Fibroblast of lung (primary cell): ENCODE measurements at regions not wholly inside any gene's neighbourhood (a gene's known extent, or its start where the extent isn't known, plus 50 kb on each side); places are given as distances from the start of the nearest gene placed in this dataset.

Experiments
- DNase-seq, 2 donors: peaks; one replicate each; pipeline versions ENCODE4 v3.0.0 to v3.0.0-alpha.2; 2010; ENCODE audit warnings: low read depth in 2 of 2
- H2AFZ ChIP-seq: 2 replicates; pipeline ENCODE4 v1.5.1; 2012; ENCODE audit warnings: low read length, control low read depth, inconsistent platforms
- H3K27ac ChIP-seq: 2 replicates; pipeline ENCODE4 v1.5.1; 2011; ENCODE audit warnings: low read length, control low read depth; ENCODE audit not compliant: insufficient read depth
- H3K27me3 ChIP-seq: 2 replicates; pipeline ENCODE4 v1.5.1; 2011; ENCODE audit warnings: mild to moderate bottlenecking, low read length; ENCODE audit not compliant: control insufficient read depth, insufficient read depth
- H3K36me3 ChIP-seq: 2 replicates; pipeline ENCODE4 v1.5.1; 2011; ENCODE audit warnings: low read length; ENCODE audit not compliant: control insufficient read depth, insufficient read depth
- H3K4me1 ChIP-seq: 2 replicates; pipeline ENCODE4 v1.5.1; 2011; ENCODE audit warnings: low read length; ENCODE audit not compliant: control insufficient read depth, insufficient read depth; ENCODE audit errors: extremely low read depth
- H3K4me2 ChIP-seq: 2 replicates; pipeline ENCODE4 v1.5.1; 2011; ENCODE audit warnings: low read length, control low read depth; ENCODE audit not compliant: insufficient read depth; ENCODE audit errors: extremely low read depth
- H3K4me3 ChIP-seq, 4 experiments: fragments of 200-600 bp in 1 of 4; sonication (generic) in 1 of 4; replicated peaks in 1 of 4; 2 replicates each; pipeline ENCODE4 v1.5.1; 2011 to 2016; ENCODE audit warnings: low read length in 4 of 4, low read depth in 3 of 4, mild to moderate bottlenecking in 3 of 4, control low read depth in 2 of 4, inconsistent platforms in 1 of 4, mixed read lengths in 1 of 4; ENCODE audit not compliant: insufficient read depth in 1 of 4; ENCODE audit errors: control extremely low read depth in 1 of 4
- H3K79me2 ChIP-seq: 2 replicates; pipeline ENCODE4 v1.5.1; 2012; ENCODE audit warnings: mild to moderate bottlenecking, low read length, inconsistent platforms; ENCODE audit not compliant: control insufficient read depth, insufficient read depth
- H3K9ac ChIP-seq: 2 replicates; pipeline ENCODE4 v1.5.1; 2011; ENCODE audit warnings: mild to moderate bottlenecking, low read length, control low read depth; ENCODE audit not compliant: insufficient read depth
- H3K9me3 ChIP-seq: 2 replicates; pipeline ENCODE4 v1.5.1; 2012; ENCODE audit warnings: low read depth, low read length; ENCODE audit not compliant: control insufficient read depth, insufficient read depth
- H4K20me1 ChIP-seq: 2 replicates; pipeline ENCODE4 v1.5.1; 2011; ENCODE audit warnings: low read length; ENCODE audit not compliant: control insufficient read depth, insufficient read depth; ENCODE audit errors: extremely low read depth
- EZH2 ChIP-seq: IDR thresholded peaks from 2 replicates; pipeline ENCODE4 v1.5.1; 2012; ENCODE audit warnings: low read length, control low read depth, mild to moderate bottlenecking; ENCODE audit errors: missing control alignments
- TF ChIP-seq, protein P1 (sequence below), 2 donors: IDR thresholded peaks in 1 of 2; conservative IDR thresholded peaks in 1 of 2; 1 replicate in 1 of 2; 2 replicates in 1 of 2; pipeline ENCODE4 v1.5.1; 2011 to 2012; ENCODE audit warnings: low read length in 2 of 2, control low read depth in 1 of 2, inconsistent platforms in 1 of 2, low read depth in 1 of 2, mild to moderate bottlenecking in 1 of 2

DNA sequence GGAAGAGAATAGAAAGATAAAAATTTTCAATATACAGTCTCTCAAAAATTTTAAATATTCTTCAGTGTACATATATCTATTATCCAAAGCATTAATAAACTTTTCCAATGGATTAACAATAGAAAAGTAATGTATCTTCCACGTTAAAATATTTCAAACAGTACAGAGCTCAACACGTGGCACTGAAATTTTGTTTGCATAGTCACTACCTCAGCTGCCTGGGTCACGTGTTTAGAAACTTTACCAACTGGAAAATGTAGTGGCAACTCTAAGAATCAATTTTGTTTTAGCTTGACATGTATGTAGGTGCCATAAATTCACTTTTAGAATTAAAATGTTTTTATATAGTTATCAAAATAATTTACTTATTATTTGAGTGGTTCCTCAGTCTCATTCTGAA, 85.3 kb downstream of the CNTN3 start:
- no peaks in the 10 kb centered on the region for H4K20me1 ChIP-seq
- no peaks in the 10 kb centered on the region for H3K27me3 ChIP-seq
- TF ChIP-seq, protein P1, sequence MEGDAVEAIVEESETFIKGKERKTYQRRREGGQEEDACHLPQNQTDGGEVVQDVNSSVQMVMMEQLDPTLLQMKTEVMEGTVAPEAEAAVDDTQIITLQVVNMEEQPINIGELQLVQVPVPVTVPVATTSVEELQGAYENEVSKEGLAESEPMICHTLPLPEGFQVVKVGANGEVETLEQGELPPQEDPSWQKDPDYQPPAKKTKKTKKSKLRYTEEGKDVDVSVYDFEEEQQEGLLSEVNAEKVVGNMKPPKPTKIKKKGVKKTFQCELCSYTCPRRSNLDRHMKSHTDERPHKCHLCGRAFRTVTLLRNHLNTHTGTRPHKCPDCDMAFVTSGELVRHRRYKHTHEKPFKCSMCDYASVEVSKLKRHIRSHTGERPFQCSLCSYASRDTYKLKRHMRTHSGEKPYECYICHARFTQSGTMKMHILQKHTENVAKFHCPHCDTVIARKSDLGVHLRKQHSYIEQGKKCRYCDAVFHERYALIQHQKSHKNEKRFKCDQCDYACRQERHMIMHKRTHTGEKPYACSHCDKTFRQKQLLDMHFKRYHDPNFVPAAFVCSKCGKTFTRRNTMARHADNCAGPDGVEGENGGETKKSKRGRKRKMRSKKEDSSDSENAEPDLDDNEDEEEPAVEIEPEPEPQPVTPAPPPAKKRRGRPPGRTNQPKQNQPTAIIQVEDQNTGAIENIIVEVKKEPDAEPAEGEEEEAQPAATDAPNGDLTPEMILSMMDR (conservative IDR thresholded peaks at IDR 0.05 in 1 of 2, IDR thresholded peaks at IDR 0.05 in 1 of 2; ENCODE audit: low read depth in 1 of 2, low read length in 2 of 2), result no peak
- no peak for TF ChIP-seq EZH2
- no peaks in the 10 kb centered on the region for H3K79me2 ChIP-seq
- no peak overlapping the region for H3K4me3 ChIP-seq
- peaks cover 4% of the 10 kb centered on the region for H3K4me1 ChIP-seq
- no peaks in the 10 kb centered on the region for H3K9me3 ChIP-seq
- H3K4me2 ChIP-seq, result no peak overlapping the region
- no peak overlapping the region for H3K9ac ChIP-seq
- no peak overlapping the region for H2AFZ ChIP-seq
- no peaks in the 10 kb centered on the region for H3K36me3 ChIP-seq
- H3K27ac ChIP-seq, result no peak overlapping the region
- DNase-seq, result no peak

DNA sequence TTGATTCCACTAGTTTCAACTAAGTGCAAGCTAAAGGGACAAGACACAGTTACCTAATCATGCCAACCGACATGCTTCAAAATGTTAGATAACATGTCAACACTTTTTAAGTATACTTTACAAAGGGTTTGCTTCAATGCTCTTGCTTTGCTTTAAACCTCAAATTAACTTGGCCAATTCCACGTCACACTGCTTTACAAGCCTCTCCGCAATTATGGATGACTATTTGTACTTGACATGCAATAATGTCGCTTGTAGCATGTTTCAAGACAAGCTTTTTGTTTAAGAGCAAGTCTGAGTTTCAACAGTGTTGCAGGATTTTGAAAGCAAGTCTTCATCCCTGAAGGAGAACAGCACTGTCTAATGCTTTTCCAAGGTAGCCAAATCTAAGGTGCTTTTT, 86.9 kb downstream of the CNTN3 start:
- DNase-seq, result no peak
- Histone ChIP-seq H3K79me2 (no peaks in the 10 kb centered on the region), H3K4me1 (peaks cover 4% of the 10 kb centered on the region)

DNA sequence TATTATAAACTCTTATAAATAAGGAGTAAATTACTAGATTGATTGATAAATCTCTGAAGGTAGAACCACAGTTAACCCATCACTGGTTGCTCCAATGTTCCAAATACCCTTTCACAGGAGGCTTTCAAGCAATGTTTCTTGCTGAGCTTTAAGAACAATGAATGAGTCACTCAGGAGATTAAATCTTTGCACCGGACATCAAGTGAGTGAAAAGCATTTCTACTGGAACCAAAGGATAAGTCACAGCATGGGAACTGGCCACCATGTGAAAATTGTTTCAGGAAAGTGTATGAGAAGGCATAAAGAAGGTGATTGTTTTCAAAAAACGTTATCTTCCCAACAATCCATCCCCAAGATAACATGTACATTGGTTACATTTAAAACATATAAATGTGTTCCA, 90.6 kb downstream of the CNTN3 start:
- no peak overlapping the region for H3K4me2 ChIP-seq

More for the DNA sequence above, 86.9 kb downstream of the CNTN3 start:
- Histone ChIP-seq H4K20me1 (no peaks in the 10 kb centered on the region), H2AFZ (no peak overlapping the region), H3K27ac (no peak overlapping the region), H3K9ac (no peak overlapping the region), H3K4me3 (no peak overlapping the region), H3K4me2 (no peak overlapping the region), H3K9me3 (no peaks in the 10 kb centered on the region), H3K36me3 (no peaks in the 10 kb centered on the region), H3K27me3 (no peaks in the 10 kb centered on the region)
- no peak for TF ChIP-seq EZH2
- TF ChIP-seq, protein P1 (conservative IDR thresholded peaks at IDR 0.05 in 1 of 2, IDR thresholded peaks at IDR 0.05 in 1 of 2; ENCODE audit: low read depth in 1 of 2, low read length in 2 of 2), result no peak

More for the DNA sequence above, 90.6 kb downstream of the CNTN3 start:
- Histone ChIP-seq H3K27me3 (no peaks in the 10 kb centered on the region), H3K4me3 (no peak overlapping the region), H3K79me2 (no peaks in the 10 kb centered on the region), H3K9ac (no peak overlapping the region), H3K4me1 (no peaks in the 10 kb centered on the region), H3K9me3 (no peaks in the 10 kb centered on the region), H3K36me3 (no peaks in the 10 kb centered on the region), H3K27ac (no peak overlapping the region), H2AFZ (no peak overlapping the region), H4K20me1 (no peaks in the 10 kb centered on the region)
- TF ChIP-seq, protein P1 (conservative IDR thresholded peaks at IDR 0.05 in 1 of 2, IDR thresholded peaks at IDR 0.05 in 1 of 2; ENCODE audit: low read depth in 1 of 2, low read length in 2 of 2), result no peak
- TF ChIP-seq EZH2, result no peak
- peak in 1 of 2 donors; percentile 11 for DNase-seq
